Spleen (tissue), 7 donors: ENCODE measurements at regions not wholly inside any gene's neighbourhood (a gene's known extent, or its start where the extent isn't known, plus 50 kb on each side); places are given as distances from the start of the nearest gene placed in this dataset.
"Not testable (repeated sequence)": the region's sequence is repeated elsewhere in the genome, so short reads cannot be mapped to it uniquely, and the experiment has no call there.

Experiments used
- CTCF ChIP-seq, 11 experiments: fragments of 200-600 bp in 7 of 11; fragments of 450-650 bp in 4 of 11; sonication (generic) in 4 of 11; IDR thresholded peaks in 8 of 11; conservative IDR thresholded peaks in 3 of 11; 1 replicate in 7 of 11; 2 replicates in 4 of 11; pipeline versions ENCODE4 v1.4.0 to v1.8.0; 2016 to 2021; ENCODE audit warnings: antibody characterized with exemption in 11 of 11, inconsistent platforms in 4 of 11, mild to moderate bottlenecking in 1 of 11
- POLR2A ChIP-seq, 3 donors: fragments of 450-650 bp; IDR thresholded peaks; one replicate each; pipeline ENCODE4 v1.5.1; 2017; ENCODE audit warnings: antibody characterized with exemption in 3 of 3, mild to moderate bottlenecking in 1 of 3
- donor health status: DM: no; HTN: no; CAD: no; lungs with moderate emphysema.
- donor health status: DM: no; HTN: no; CAD: no.
- donor health status: DM: no; HTN: no; CAD: no.

- TF ChIP-seq CTCF (IDR thresholded peaks at IDR 0.05 in 8 of 11, conservative IDR thresholded peaks at IDR 0.05 in 3 of 11); POLR2A (IDR thresholded peaks at IDR 0.05): not testable (repeated sequence)
Observed at GRCh38 chr2:61643153-61643552, 105.0 kb upstream of the XPO1 start.
